ENCODE measurements at regions not wholly inside any gene's neighbourhood (a gene's known extent, or its start where the extent isn't known, plus 50 kb on each side); places are given as distances from the start of the nearest gene placed in this dataset.

DNA sequence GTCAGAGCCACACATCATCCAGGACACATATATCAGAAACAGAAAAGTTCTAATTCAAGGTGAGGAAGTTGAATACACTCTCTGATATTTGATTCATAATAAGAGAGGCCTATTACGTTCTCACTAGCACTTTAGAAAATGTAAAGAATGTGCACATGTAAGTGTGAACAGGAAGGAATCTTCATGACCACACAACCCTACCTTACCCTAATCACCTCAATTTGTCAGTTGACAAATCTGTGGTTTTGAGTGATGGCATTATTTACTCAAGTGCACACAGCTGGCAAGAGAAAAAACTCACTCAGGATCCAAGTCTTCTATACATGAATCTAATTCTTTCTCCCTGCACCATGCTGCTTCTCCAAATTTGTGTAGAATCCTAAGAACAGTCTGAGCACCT lies 445.8 kb downstream of the SUCLA2 start:
- TF ChIP-seq POLR2A (IDR thresholded peaks at IDR 0.05) = no peak
- H3K27me3 ChIP-seq = no peaks in the 10 kb centered on the region
- no peak overlapping the region for H3K27ac ChIP-seq
- no peaks in the 10 kb centered on the region for H3K4me1 ChIP-seq (replicated peaks in 1 of 2)
- intact Hi-C loops (cut with DNase I) = no loop called here
- no peak for DNase-seq
- no peaks in the 10 kb centered on the region for H3K36me3 ChIP-seq (replicated peaks in 1 of 2)
- H3K4me3 ChIP-seq = no peak overlapping the region
- 55 to 69% (median 61%) methylated on average over 1 of the region's 1 CpG for WGBS, 4 donors
- no peaks in the 10 kb centered on the region for H3K9me3 ChIP-seq (replicated peaks in 1 of 3)

DNA sequence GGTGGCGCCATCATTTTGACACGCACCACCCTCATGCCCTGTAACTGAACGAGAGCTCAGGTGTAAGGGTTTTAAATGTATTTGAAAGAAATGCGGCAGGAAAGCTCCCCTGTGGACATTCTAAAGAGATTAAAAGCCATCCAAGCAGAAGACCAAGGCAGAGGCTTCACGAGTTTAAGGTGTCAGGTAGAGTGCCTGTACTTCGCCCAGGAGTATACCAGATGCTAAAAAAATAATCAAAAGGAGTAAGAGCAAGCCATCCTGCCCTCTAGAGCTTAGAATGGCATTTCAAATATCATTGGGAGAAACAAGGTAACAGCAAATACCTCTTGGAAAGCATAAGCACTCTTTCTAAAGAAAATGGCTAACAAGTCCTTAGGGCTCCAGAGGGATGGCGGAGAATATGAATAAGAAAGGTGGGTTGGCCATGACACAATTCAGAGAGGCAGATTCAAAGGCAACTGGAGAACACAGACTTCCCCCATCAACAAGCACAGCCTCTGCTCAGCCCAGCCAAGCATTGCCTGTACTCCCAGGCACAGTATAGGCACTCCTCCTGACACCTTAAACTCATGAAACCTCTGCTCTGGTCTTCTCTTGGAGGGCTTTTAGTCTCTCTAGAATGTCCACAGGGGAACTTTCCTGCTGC lies 447.6 kb downstream of the SUCLA2 start:
- Histone ChIP-seq H3K27ac (no peak overlapping the region), H3K27me3 (no peaks in the 10 kb centered on the region), H3K9me3 (replicated peaks in 1 of 3) (no peaks in the 10 kb centered on the region), H3K4me3 (no peak overlapping the region), H3K4me1 (replicated peaks in 1 of 2) (no peaks in the 10 kb centered on the region), H3K36me3 (replicated peaks in 1 of 2) (no peaks in the 10 kb centered on the region)
- no peak for TF ChIP-seq POLR2A (IDR thresholded peaks at IDR 0.05)
- TF ChIP-seq, protein P1, sequence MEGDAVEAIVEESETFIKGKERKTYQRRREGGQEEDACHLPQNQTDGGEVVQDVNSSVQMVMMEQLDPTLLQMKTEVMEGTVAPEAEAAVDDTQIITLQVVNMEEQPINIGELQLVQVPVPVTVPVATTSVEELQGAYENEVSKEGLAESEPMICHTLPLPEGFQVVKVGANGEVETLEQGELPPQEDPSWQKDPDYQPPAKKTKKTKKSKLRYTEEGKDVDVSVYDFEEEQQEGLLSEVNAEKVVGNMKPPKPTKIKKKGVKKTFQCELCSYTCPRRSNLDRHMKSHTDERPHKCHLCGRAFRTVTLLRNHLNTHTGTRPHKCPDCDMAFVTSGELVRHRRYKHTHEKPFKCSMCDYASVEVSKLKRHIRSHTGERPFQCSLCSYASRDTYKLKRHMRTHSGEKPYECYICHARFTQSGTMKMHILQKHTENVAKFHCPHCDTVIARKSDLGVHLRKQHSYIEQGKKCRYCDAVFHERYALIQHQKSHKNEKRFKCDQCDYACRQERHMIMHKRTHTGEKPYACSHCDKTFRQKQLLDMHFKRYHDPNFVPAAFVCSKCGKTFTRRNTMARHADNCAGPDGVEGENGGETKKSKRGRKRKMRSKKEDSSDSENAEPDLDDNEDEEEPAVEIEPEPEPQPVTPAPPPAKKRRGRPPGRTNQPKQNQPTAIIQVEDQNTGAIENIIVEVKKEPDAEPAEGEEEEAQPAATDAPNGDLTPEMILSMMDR (IDR thresholded peaks at IDR 0.05) = no peak
- intact Hi-C loops (cut with DNase I) = no loop called here
- DNase-seq = no peak
- 74 to 87% (median 75%) methylated on average over 7 of the region's 7 CpGs for WGBS, 4 donors

DNA sequence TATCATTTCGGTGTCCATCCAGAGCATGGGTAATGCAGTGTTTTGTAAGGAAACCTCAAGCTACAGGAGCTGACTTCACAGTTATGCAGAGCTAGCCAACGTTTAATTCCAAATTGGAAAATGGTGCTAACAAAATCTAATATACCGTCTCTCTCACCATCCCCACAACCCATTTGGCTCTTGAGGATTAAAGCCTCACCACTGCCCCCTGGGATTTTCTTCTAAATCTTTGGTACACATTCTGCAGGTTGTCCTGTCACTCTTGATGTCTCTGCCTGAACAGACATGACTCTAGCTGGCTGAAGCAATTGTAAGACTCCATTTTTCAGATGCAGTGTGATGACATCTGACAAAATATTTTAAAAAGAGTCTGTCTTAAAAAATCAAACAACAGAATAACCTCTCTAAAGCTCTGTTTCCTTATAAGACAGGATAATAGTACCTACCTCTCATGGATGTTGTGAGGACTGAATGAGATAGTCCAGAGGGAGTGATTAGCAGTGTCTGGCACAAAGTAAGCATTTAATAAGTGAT lies 451.8 kb downstream of the SUCLA2 start:
- Histone ChIP-seq H3K4me3 (no peak overlapping the region), H3K27me3 (no peaks in the 10 kb centered on the region), H3K9me3 (replicated peaks in 1 of 3) (no peaks in the 10 kb centered on the region), H3K36me3 (replicated peaks in 1 of 2) (no peaks in the 10 kb centered on the region), H3K4me1 (replicated peaks in 1 of 2) (no peaks in the 10 kb centered on the region), H3K27ac (no peak overlapping the region)
- no peak for DNase-seq
- TF ChIP-seq, protein P1 (IDR thresholded peaks at IDR 0.05) = no peak
- no peak for TF ChIP-seq POLR2A (IDR thresholded peaks at IDR 0.05)
- intact Hi-C loops (cut with DNase I) = no loop called here
- WGBS, 4 donors = 62 to 80% (median 75%) methylated on average over 3 of the region's 3 CpGs

DNA sequence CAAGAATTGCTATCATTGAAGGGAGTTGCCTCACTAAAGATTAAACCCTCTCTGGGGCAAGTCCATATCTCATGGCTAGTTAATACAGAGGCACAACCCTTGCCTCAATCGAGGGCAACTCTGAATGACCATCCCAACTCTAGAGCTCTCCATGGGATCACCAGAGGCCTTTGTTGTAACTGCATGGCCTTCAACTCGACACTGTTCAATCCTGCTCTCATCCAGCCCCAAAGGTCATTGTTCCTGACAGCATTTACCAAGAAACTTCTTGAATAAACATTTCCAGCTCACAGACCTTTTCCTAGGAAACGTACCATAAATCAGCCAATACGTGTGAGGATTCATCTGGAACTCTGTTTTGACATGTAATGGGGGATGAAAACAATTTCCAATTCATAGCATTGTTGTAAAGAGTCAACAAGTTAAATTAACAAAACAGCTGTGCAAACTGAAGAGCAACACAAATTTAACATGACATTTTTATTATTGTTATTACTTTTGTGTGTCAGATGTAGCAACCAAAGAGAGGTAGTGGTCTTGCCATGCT lies 452.7 kb downstream of the SUCLA2 start:
- DNase-seq = no peak
- H3K27ac ChIP-seq = no peak overlapping the region
- no peaks in the 10 kb centered on the region for H3K27me3 ChIP-seq
- H3K36me3 ChIP-seq (replicated peaks in 1 of 2) = no peaks in the 10 kb centered on the region
- no peaks in the 10 kb centered on the region for H3K4me1 ChIP-seq (replicated peaks in 1 of 2)
- 41 to 50% (median 43%) methylated on average over 4 of the region's 4 CpGs for WGBS, 4 donors
- intact Hi-C loops (cut with DNase I) = no loop called here
- no peak overlapping the region for H3K4me3 ChIP-seq
- no peaks in the 10 kb centered on the region for H3K9me3 ChIP-seq (replicated peaks in 1 of 3)
- TF ChIP-seq POLR2A (IDR thresholded peaks at IDR 0.05) = no peak
- TF ChIP-seq, protein P1 (IDR thresholded peaks at IDR 0.05) = no peak

Measured in adrenal gland (tissue), 9 donors.